Testis (tissue), 2 donors: ENCODE measurements at regions not wholly inside any gene's neighbourhood (a gene's known extent, or its start where the extent isn't known, plus 50 kb on each side); places are given as distances from the start of the nearest gene placed in this dataset.
A peak's percentile ranks its signal among the peaks of the same experiment; 100 is the strongest.

Experiments
- DNase-seq: peaks from one replicate; pipeline ENCODE4 v3.0.0-alpha.2; 2019
- H3K27ac ChIP-seq, 2 donors: fragments of 200-600 bp; sonication (generic); one replicate each; pipeline ENCODE4 v1.5.1; 2019
- H3K27me3 ChIP-seq: fragments of 200-600 bp; sonication (generic); one replicate; pipeline ENCODE4 v1.5.1; 2019
- H3K36me3 ChIP-seq: fragments of 200-600 bp; sonication (generic); one replicate; pipeline ENCODE4 v1.5.1; 2017; ENCODE audit warnings: low read depth; ENCODE audit errors: missing control alignments
- H3K4me1 ChIP-seq: fragments of 200-600 bp; sonication (generic); one replicate; pipeline ENCODE4 v1.5.1; 2019
- H3K4me3 ChIP-seq, 2 donors: fragments of 200-600 bp; sonication (generic); one replicate each; pipeline ENCODE4 v1.5.1; 2017 to 2019
- H3K9me3 ChIP-seq: fragments of 200-600 bp; sonication (generic); one replicate; pipeline ENCODE4 v1.5.1; 2017
- CTCF ChIP-seq, 3 experiments: fragments of 450-650 bp in 2 of 3; fragments of 200-600 bp in 1 of 3; sonication (generic) in 1 of 3; IDR thresholded peaks; one replicate each; pipeline ENCODE4 v1.5.1; 2016 to 2019; ENCODE audit warnings: antibody characterized with exemption in 3 of 3, mild to moderate bottlenecking in 2 of 3, moderate library complexity in 1 of 3
- POLR2A ChIP-seq: fragments of 450-650 bp; IDR thresholded peaks from one replicate; pipeline ENCODE4 v1.6.1; 2017; ENCODE audit warnings: antibody characterized with exemption, mild to moderate bottlenecking, moderate library complexity
- WGBS, 2 donors: methylation state at CpG; one replicate each; pipeline ENCODE4 v1.1.5; 2018; 5-methylcytosine and 5-hydroxymethylcytosine counted together
- intact Hi-C: fragments of 100-400 bp; cut with DNase I; formaldehyde crosslinking; loops from one replicate; pipeline ENCODE4 v1.15.1; 2023; ENCODE audit warnings: low total_unique reads

GRCh38 chr5:67795781-67796477 lies 419.6 kb upstream of the PIK3R1 start:
- WGBS, 2 donors = 91 to 93% methylated on average over 5 of the region's 5 CpGs
- no peak overlapping the region for H3K4me3 ChIP-seq
- H3K36me3 ChIP-seq = no peaks in the 10 kb centered on the region
- no peaks in the 10 kb centered on the region for H3K9me3 ChIP-seq
- H3K4me1 ChIP-seq = peaks cover 29% of the 10 kb centered on the region
- DNase-seq = no peak
- TF ChIP-seq CTCF (IDR thresholded peaks at IDR 0.05) (no peak), POLR2A (no peak)
- H3K27ac ChIP-seq = no peak overlapping the region
- H3K27me3 ChIP-seq = no peaks in the 10 kb centered on the region
- intact Hi-C loops = no loop called here

- WGBS, 2 donors = 96 to 98% methylated on average over 2 of the region's 2 CpGs
- intact Hi-C loops = no loop called here
- Histone ChIP-seq H3K27me3 (no peaks in the 10 kb centered on the region), H3K4me3 (no peak overlapping the region), H3K9me3 (no peaks in the 10 kb centered on the region), H3K36me3 (no peaks in the 10 kb centered on the region), H3K4me1 (peaks cover 18% of the 10 kb centered on the region), H3K27ac (peak overlapping the region; percentile 36 to 64)
- TF ChIP-seq CTCF (IDR thresholded peaks at IDR 0.05) (no peak), POLR2A (no peak)
- no peak for DNase-seq
These were observed 421.6 kb upstream of the PIK3R1 start for GRCh38 chr5:67793966-67794365.

GRCh38 chr5:67793418-67793817 lies 422.1 kb upstream of the PIK3R1 start:
- intact Hi-C loops = no loop called here
- Histone ChIP-seq H3K9me3 (no peaks in the 10 kb centered on the region), H3K27ac (peak overlapping the region; percentile 36 to 64), H3K4me3 (no peak overlapping the region), H3K27me3 (no peaks in the 10 kb centered on the region), H3K4me1 (peaks cover 18% of the 10 kb centered on the region), H3K36me3 (no peaks in the 10 kb centered on the region)
- TF ChIP-seq CTCF (IDR thresholded peaks at IDR 0.05) (no peak), POLR2A (no peak)
- 27 to 56% methylated on average over 1 of the region's 1 CpG for WGBS, 2 donors
- DNase-seq = no peak

GRCh38 chr5:67792891-67793290 lies 422.7 kb upstream of the PIK3R1 start:
- intact Hi-C loops = no loop called here
- 39 to 46% methylated on average over 3 of the region's 3 CpGs for WGBS, 2 donors

More at GRCh38 chr5:67792891-67793290, 422.7 kb upstream of the PIK3R1 start:
- DNase-seq = peak; percentile 76
- TF ChIP-seq POLR2A (no peak), CTCF (IDR thresholded peaks at IDR 0.05) (no peak)
- Histone ChIP-seq H3K36me3 (no peaks in the 10 kb centered on the region), H3K27ac (peak overlapping the region; percentile 36 to 64), H3K4me3 (no peak overlapping the region), H3K27me3 (no peaks in the 10 kb centered on the region), H3K9me3 (no peaks in the 10 kb centered on the region), H3K4me1 (peaks cover 18% of the 10 kb centered on the region)
